Gastrocnemius medialis (tissue), 4 donors: ENCODE measurements at regions not wholly inside any gene's neighbourhood (a gene's known extent, or its start where the extent isn't known, plus 50 kb on each side); places are given as distances from the start of the nearest gene placed in this dataset.

ENCODE experiments used
- ATAC-seq, 2 donors: fragments of 150-250 bp; one replicate each; pipeline ENCODE4 v1.9.1; 2016
- DNase-seq, 2 donors: peaks; one replicate each; pipeline ENCODE4 v3.0.0-alpha.2; 2019
- H3K27ac ChIP-seq, 4 donors: fragments of 200-600 bp; sonication (generic); 1 replicate in 1 of 4; 2 replicates in 3 of 4; pipeline ENCODE4 v1.5.1; 2016 to 2018; ENCODE audit warnings: mild to moderate bottlenecking in 2 of 4, moderate library complexity in 1 of 4
- H3K27me3 ChIP-seq, 3 donors: fragments of 200-600 bp; sonication (generic) in 2 of 3; 1 replicate in 1 of 3; 2 replicates in 2 of 3; pipeline versions ENCODE4 v1.5.1 to v1.6.0; 2016 to 2019; ENCODE audit warnings: mild to moderate bottlenecking in 1 of 3, moderate library complexity in 1 of 3
- H3K36me3 ChIP-seq, 2 donors: fragments of 200-600 bp; sonication (generic) in 1 of 2; one replicate each; pipeline ENCODE4 v1.5.1; 2017 to 2018
- H3K4me1 ChIP-seq, 2 donors: fragments of 200-600 bp; sonication (generic) in 1 of 2; one replicate each; pipeline ENCODE4 v1.5.1; 2016 to 2017; ENCODE audit warnings: mild to moderate bottlenecking in 2 of 2
- H3K4me3 ChIP-seq, 4 donors: fragments of 200-600 bp; sonication (generic) in 3 of 4; 1 replicate in 1 of 4; 2 replicates in 3 of 4; pipeline ENCODE4 v1.5.1; 2016 to 2019; ENCODE audit warnings: mild to moderate bottlenecking in 2 of 4
- H3K9me3 ChIP-seq, 3 donors: fragments of 200-600 bp; sonication (generic) in 2 of 3; 1 replicate in 1 of 3; 2 replicates in 2 of 3; pipeline ENCODE4 v1.5.1; 2016 to 2019
- CTCF ChIP-seq, 5 experiments: fragments of 450-650 bp in 3 of 5; fragments of 200-600 bp in 2 of 5; sonication (generic) in 2 of 5; IDR thresholded peaks in 4 of 5; conservative IDR thresholded peaks in 1 of 5; 1 replicate in 4 of 5; 2 replicates in 1 of 5; pipeline ENCODE4 v1.5.1; 2016 to 2019; ENCODE audit warnings: antibody characterized with exemption in 5 of 5, mild to moderate bottlenecking in 3 of 5, moderate library complexity in 3 of 5
- POLR2A ChIP-seq, 2 donors: fragments of 450-650 bp; IDR thresholded peaks; one replicate each; pipeline ENCODE4 v1.6.1; 2017; ENCODE audit warnings: antibody characterized with exemption in 2 of 2, mild to moderate bottlenecking in 2 of 2, moderate library complexity in 2 of 2
- in situ Hi-C, 4 donors: fragments of 200-750 bp; cut with MboI; loops; one replicate each; pipeline versions ENCODE4 v1.15.0 to v1.8.0; 2017; ENCODE audit warnings: low sequenced_read_pairs in 4 of 4
- intact Hi-C: fragments of 100-400 bp; cut with DNase I; formaldehyde crosslinking; loops from one replicate; pipeline ENCODE4 v1.15.1; 2023; ENCODE audit warnings: low total_unique reads

- intact Hi-C loops, result no loop called here
- DNase-seq (no peak), ATAC-seq (no peak)
- H3K27ac ChIP-seq, result no peak overlapping the region
- no peaks in the 10 kb centered on the region for H3K36me3 ChIP-seq
- no peak for TF ChIP-seq POLR2A (IDR thresholded peaks at IDR 0.05)
- TF ChIP-seq CTCF (IDR thresholded peaks at IDR 0.05 in 4 of 5, conservative IDR thresholded peaks at IDR 0.05 in 1 of 5), result no peak
- in situ Hi-C loops, result no loop called here
- no peaks in the 10 kb centered on the region for H3K9me3 ChIP-seq
- no peaks in the 10 kb centered on the region for H3K4me1 ChIP-seq
- H3K27me3 ChIP-seq, result no peaks in the 10 kb centered on the region
- no peak overlapping the region for H3K4me3 ChIP-seq
Observed at GRCh38 chr3:89973156-89973555, 865.7 kb downstream of the EPHA3 start.

GRCh38 chr3:89974903-89975519 lies 867.6 kb downstream of the EPHA3 start:
- H3K4me1 ChIP-seq, result no peaks in the 10 kb centered on the region
- H3K4me3 ChIP-seq, result no peak overlapping the region
- TF ChIP-seq CTCF (IDR thresholded peaks at IDR 0.05 in 4 of 5, conservative IDR thresholded peaks at IDR 0.05 in 1 of 5) (no peak), POLR2A (IDR thresholded peaks at IDR 0.05) (no peak)
- no peak overlapping the region for H3K27ac ChIP-seq
- H3K27me3 ChIP-seq, result no peaks in the 10 kb centered on the region
- intact Hi-C loops (no loop called here), in situ Hi-C loops (no loop called here)
- DNase-seq (no peak), ATAC-seq (no peak)
- H3K36me3 ChIP-seq, result no peaks in the 10 kb centered on the region
- no peaks in the 10 kb centered on the region for H3K9me3 ChIP-seq

- H3K36me3 ChIP-seq, result no peaks in the 10 kb centered on the region
- no peaks in the 10 kb centered on the region for H3K9me3 ChIP-seq
- H3K4me1 ChIP-seq, result no peaks in the 10 kb centered on the region
- no peak overlapping the region for H3K27ac ChIP-seq
- ATAC-seq, result no peak
- intact Hi-C loops (no loop called here), in situ Hi-C loops (no loop called here)
- no peak for DNase-seq
- H3K4me3 ChIP-seq, result no peak overlapping the region
- TF ChIP-seq POLR2A (IDR thresholded peaks at IDR 0.05), result no peak
- TF ChIP-seq CTCF (IDR thresholded peaks at IDR 0.05 in 4 of 5, conservative IDR thresholded peaks at IDR 0.05 in 1 of 5), result no peak
- H3K27me3 ChIP-seq, result no peaks in the 10 kb centered on the region
Observed at GRCh38 chr3:89983449-89983848, 876.0 kb downstream of the EPHA3 start.

GRCh38 chr3:90005281-90005847 lies 897.9 kb downstream of the EPHA3 start:
- intact Hi-C loops (no loop called here), in situ Hi-C loops (no loop called here)
- H3K27ac ChIP-seq, result no peak overlapping the region
- ATAC-seq (no peak), DNase-seq (no peak)
- no peaks in the 10 kb centered on the region for H3K27me3 ChIP-seq
- no peak overlapping the region for H3K4me3 ChIP-seq
- H3K9me3 ChIP-seq, result no peaks in the 10 kb centered on the region
- no peaks in the 10 kb centered on the region for H3K4me1 ChIP-seq
- H3K36me3 ChIP-seq, result no peaks in the 10 kb centered on the region
- TF ChIP-seq CTCF (IDR thresholded peaks at IDR 0.05 in 4 of 5, conservative IDR thresholded peaks at IDR 0.05 in 1 of 5) (no peak), POLR2A (IDR thresholded peaks at IDR 0.05) (no peak)
